ENCODE measurements at regions not wholly inside any gene's neighbourhood (a gene's known extent, or its start where the extent isn't known, plus 50 kb on each side); places are given as distances from the start of the nearest gene placed in this dataset.

GRCh38 chr10:94194256-94194655 is 168.5 kb downstream of the NOC3L start:
- DNase-seq = no peak

- DNase-seq = no peak
These were observed 165.5 kb downstream of the NOC3L start for GRCh38 chr10:94197241-94197640.

GRCh38 chr10:94198324-94198723 is 164.4 kb downstream of the NOC3L start:
- no peak for DNase-seq

- no peak for DNase-seq
These were observed 163.2 kb downstream of the NOC3L start for GRCh38 chr10:94199565-94199964.

GRCh38 chr10:94200146-94200837 is 162.4 kb downstream of the NOC3L start:
- DNase-seq = no peak

- DNase-seq = no peak
These were observed 157.3 kb downstream of the NOC3L start for GRCh38 chr10:94205396-94205831.

- no peak for DNase-seq
These were observed 156.6 kb downstream of the NOC3L start for GRCh38 chr10:94206176-94206575.

GRCh38 chr10:94208315-94208714 is 154.4 kb downstream of the NOC3L start:
- no peak for DNase-seq

GRCh38 chr10:94210440-94211168 is 152.1 kb downstream of the NOC3L start:
- DNase-seq = no peak

GRCh38 chr10:94211169-94211510 is 151.6 kb downstream of the NOC3L start:
- no peak for DNase-seq

GRCh38 chr10:94213001-94213530 is 149.7 kb downstream of the NOC3L start:
- no peak for DNase-seq

- DNase-seq = no peak
These were observed 148.8 kb downstream of the NOC3L start for GRCh38 chr10:94213980-94214379.

- no peak for DNase-seq
These were observed 148.3 kb downstream of the NOC3L start for GRCh38 chr10:94214481-94214893.

- no peak for DNase-seq
These were observed 146.5 kb downstream of the NOC3L start for GRCh38 chr10:94216201-94216600.

- DNase-seq = no peak
These were observed 145.3 kb downstream of the NOC3L start for GRCh38 chr10:94217411-94217810.

GRCh38 chr10:94218493-94219183 is 144.1 kb downstream of the NOC3L start:
- DNase-seq = no peak

GRCh38 chr10:94219829-94220228 is 142.9 kb downstream of the NOC3L start:
- no peak for DNase-seq

- DNase-seq = no peak
These were observed 142.0 kb downstream of the NOC3L start for GRCh38 chr10:94220717-94221116.

- no peak for DNase-seq
These were observed 138.9 kb downstream of the NOC3L start for GRCh38 chr10:94223702-94224370.

- no peak for DNase-seq
These were observed 138.1 kb downstream of the NOC3L start for GRCh38 chr10:94224656-94225055.

GRCh38 chr10:94225589-94225988 is 137.2 kb downstream of the NOC3L start:
- no peak for DNase-seq

- DNase-seq = no peak
These were observed 132.5 kb downstream of the NOC3L start for GRCh38 chr10:94230134-94230785.
